BLaER1 (cell line): ENCODE measurements at regions not wholly inside any gene's neighbourhood (a gene's known extent, or its start where the extent isn't known, plus 50 kb on each side); places are given as distances from the start of the nearest gene placed in this dataset.
A peak's percentile ranks its signal among the peaks of the same experiment; 100 is the strongest.
"Not testable (repeated sequence)": the region's sequence is repeated elsewhere in the genome, so short reads cannot be mapped to it uniquely, and the experiment has no call there.

ENCODE experiments used
- H3K27ac ChIP-seq: shearing (Covaris generic); formaldehyde crosslinking; 2 replicates; pipeline ENCODE4 v1.8.1; 2022
- H3K27me3 ChIP-seq: shearing (Covaris generic); formaldehyde crosslinking; 2 replicates; pipeline ENCODE4 v1.8.1; 2022
- H3K36me3 ChIP-seq: shearing (Covaris generic); formaldehyde crosslinking; 2 replicates; pipeline ENCODE4 v1.8.1; 2022
- H3K4me1 ChIP-seq: shearing (Covaris generic); formaldehyde crosslinking; 2 replicates; pipeline ENCODE4 v1.8.1; 2022
- H3K4me2 ChIP-seq: shearing (Covaris generic); formaldehyde crosslinking; 2 replicates; pipeline ENCODE4 v1.8.1; 2022
- H3K4me3 ChIP-seq: shearing (Covaris generic); formaldehyde crosslinking; 2 replicates; pipeline ENCODE4 v1.8.1; 2022
- H3K9ac ChIP-seq: shearing (Covaris generic); formaldehyde crosslinking; 2 replicates; pipeline ENCODE4 v1.8.1; 2022
- H3K9me3 ChIP-seq: shearing (Covaris generic); formaldehyde crosslinking; 2 replicates; pipeline ENCODE4 v1.8.1; 2022
- H4K20me1 ChIP-seq: shearing (Covaris generic); formaldehyde crosslinking; 2 replicates; pipeline ENCODE4 v1.8.1; 2022
- Cebpa-rat ChIP-seq: shearing (Covaris generic); IDR thresholded peaks from 2 replicates; pipeline ENCODE4 v1.8.1; 2022

DNA sequence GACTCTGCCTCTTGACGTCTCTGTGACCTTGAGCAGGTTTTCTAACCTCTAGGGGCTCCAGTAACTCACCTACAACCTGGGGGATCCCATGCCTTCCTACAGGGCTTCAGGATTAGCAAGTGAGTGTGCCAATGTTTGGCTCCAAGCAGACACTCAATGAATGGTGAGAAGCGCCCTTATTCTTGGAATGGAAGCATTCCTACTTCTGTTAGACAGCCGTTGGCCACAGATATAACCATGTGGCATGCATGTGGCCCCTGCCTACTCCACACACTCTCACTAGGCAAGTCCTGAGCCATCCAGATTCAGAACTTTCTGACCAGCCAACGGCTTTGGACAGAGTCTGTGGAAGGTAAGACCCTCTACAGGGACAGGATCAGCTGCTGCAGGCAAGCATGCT lies 108.9 kb upstream of the LYZL2 start:
- Histone ChIP-seq H3K9ac (no peak overlapping the region), H3K27me3 (no peaks in the 10 kb centered on the region), H3K4me3 (no peak overlapping the region), H3K36me3 (no peaks in the 10 kb centered on the region), H3K4me2 (no peak overlapping the region), H3K9me3 (no peaks in the 10 kb centered on the region), H4K20me1 (no peaks in the 10 kb centered on the region), H3K4me1 (no peaks in the 10 kb centered on the region), H3K27ac (no peak overlapping the region)
- no peak for TF ChIP-seq Cebpa-rat

- H3K4me2 ChIP-seq: no peak overlapping the region
- no peak for TF ChIP-seq Cebpa-rat
- H3K9ac ChIP-seq: no peak overlapping the region
- H3K27ac ChIP-seq: no peak overlapping the region
- H3K36me3 ChIP-seq: no peaks in the 10 kb centered on the region
- no peak overlapping the region for H3K4me3 ChIP-seq
- no peaks in the 10 kb centered on the region for H4K20me1 ChIP-seq
- H3K27me3 ChIP-seq: no peaks in the 10 kb centered on the region
- no peaks in the 10 kb centered on the region for H3K9me3 ChIP-seq
- H3K4me1 ChIP-seq: no peaks in the 10 kb centered on the region
Measured at GRCh38 chr10:30737931-30738391, 108.4 kb upstream of the LYZL2 start.

GRCh38 chr10:30736685-30737232 lies 107.2 kb upstream of the LYZL2 start:
- Histone ChIP-seq H3K9ac (no peak overlapping the region), H3K36me3 (no peaks in the 10 kb centered on the region), H3K4me2 (no peak overlapping the region), H3K4me1 (no peaks in the 10 kb centered on the region), H4K20me1 (no peaks in the 10 kb centered on the region), H3K4me3 (no peak overlapping the region), H3K27me3 (no peaks in the 10 kb centered on the region), H3K27ac (no peak overlapping the region), H3K9me3 (no peaks in the 10 kb centered on the region)
- no peak for TF ChIP-seq Cebpa-rat

DNA sequence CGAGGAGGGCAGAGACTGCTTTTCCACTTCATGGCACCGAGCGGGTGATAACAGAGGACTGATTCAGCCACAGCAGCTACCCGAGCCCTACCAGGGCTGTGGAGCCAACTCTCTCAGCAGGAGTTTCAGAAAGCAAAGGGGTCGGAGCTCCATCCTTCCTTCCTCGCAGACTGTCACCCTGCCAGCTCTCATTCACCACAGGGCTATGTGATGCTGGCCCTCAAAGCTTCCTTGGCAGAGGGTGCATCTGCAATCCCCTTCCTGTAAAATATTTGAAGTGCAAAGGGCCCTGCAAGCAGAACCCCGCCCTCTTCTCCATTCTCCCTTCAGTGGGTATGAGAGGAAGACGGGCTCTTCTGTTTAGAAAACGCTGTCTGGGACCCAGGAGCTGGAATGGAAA lies 105.3 kb upstream of the LYZL2 start:
- H4K20me1 ChIP-seq: no peaks in the 10 kb centered on the region
- no peaks in the 10 kb centered on the region for H3K4me1 ChIP-seq
- no peak overlapping the region for H3K27ac ChIP-seq
- H3K36me3 ChIP-seq: no peaks in the 10 kb centered on the region
- no peak overlapping the region for H3K9ac ChIP-seq
- H3K4me3 ChIP-seq: no peak overlapping the region
- H3K27me3 ChIP-seq: no peaks in the 10 kb centered on the region
- H3K9me3 ChIP-seq: no peaks in the 10 kb centered on the region
- TF ChIP-seq Cebpa-rat: no peak
- no peak overlapping the region for H3K4me2 ChIP-seq

DNA sequence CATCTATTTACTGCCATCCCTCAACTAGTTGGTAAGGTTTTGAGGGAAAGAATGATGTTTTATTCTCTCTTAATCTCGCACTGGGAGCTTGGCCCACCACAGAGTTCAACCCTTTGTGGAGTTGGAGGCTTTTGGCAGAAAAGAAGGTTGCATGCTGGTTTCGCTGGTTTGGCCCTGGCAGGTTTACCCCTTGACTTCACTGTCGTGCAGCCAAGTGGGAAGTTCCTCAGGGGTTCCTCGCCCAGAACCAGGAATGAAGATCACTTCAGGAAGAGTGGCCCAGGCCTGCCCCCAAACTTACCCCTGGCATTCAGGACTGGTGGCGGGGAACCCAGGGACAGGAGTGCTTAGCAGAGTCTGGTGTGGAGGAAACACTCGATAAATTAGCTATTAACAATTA lies 103.1 kb upstream of the LYZL2 start:
- no peak overlapping the region for H3K4me2 ChIP-seq
- no peaks in the 10 kb centered on the region for H3K4me1 ChIP-seq
- no peak for TF ChIP-seq Cebpa-rat
- H3K27ac ChIP-seq: no peak overlapping the region
- no peaks in the 10 kb centered on the region for H3K36me3 ChIP-seq
- no peak overlapping the region for H3K9ac ChIP-seq
- no peak overlapping the region for H3K4me3 ChIP-seq
- no peaks in the 10 kb centered on the region for H3K27me3 ChIP-seq
- no peaks in the 10 kb centered on the region for H3K9me3 ChIP-seq
- H4K20me1 ChIP-seq: no peaks in the 10 kb centered on the region

DNA sequence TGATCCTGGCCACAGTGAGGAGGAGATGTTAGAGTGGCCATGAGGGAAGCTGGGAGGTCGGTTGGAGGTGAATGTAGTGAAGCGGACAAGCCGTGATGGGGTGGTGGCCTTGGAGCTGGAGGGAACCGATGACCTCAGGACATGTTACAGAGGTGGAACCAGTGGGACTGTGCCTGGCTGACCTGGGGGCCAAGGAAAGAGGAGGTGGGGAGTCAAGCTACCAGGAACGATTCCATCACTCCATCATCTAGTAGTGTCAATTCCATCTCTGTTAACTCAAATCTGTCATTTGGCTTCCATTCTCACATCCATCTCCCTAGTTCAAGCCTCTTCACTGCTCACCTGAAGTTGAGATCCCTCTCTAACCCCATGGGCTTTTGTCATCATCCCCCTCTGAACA lies 102.4 kb upstream of the LYZL2 start:
- no peaks in the 10 kb centered on the region for H3K9me3 ChIP-seq
- no peak overlapping the region for H3K9ac ChIP-seq
- no peak overlapping the region for H3K4me3 ChIP-seq
- no peak overlapping the region for H3K4me2 ChIP-seq
- no peaks in the 10 kb centered on the region for H3K36me3 ChIP-seq
- H3K4me1 ChIP-seq: peaks cover 5% of the 10 kb centered on the region; the same call in 1 of the 2 replicates
- no peaks in the 10 kb centered on the region for H4K20me1 ChIP-seq
- no peak for TF ChIP-seq Cebpa-rat
- H3K27ac ChIP-seq: no peak overlapping the region
- no peaks in the 10 kb centered on the region for H3K27me3 ChIP-seq

DNA sequence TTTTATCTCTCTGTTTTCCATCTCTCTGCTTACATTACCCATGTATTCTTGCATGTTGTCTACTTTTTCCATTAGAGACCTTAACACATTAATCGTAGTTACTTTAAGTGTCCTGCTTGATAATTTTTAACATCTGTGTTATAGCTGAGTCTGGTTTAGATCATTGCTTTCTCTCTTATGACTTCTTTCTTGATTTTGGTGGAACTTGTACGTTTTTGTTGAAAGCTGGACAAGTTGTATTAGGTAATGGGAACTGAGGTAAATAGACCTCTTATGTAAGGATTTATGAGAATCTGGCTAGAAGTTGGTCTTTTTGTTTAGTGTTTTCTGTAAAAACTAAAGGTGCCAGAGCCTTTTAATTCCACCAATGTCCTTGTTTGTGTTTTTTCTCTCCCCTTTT lies 100.8 kb upstream of the LYZL2 start:
- H3K9me3 ChIP-seq: no peaks in the 10 kb centered on the region
- no peak overlapping the region for H3K4me2 ChIP-seq

DNA sequence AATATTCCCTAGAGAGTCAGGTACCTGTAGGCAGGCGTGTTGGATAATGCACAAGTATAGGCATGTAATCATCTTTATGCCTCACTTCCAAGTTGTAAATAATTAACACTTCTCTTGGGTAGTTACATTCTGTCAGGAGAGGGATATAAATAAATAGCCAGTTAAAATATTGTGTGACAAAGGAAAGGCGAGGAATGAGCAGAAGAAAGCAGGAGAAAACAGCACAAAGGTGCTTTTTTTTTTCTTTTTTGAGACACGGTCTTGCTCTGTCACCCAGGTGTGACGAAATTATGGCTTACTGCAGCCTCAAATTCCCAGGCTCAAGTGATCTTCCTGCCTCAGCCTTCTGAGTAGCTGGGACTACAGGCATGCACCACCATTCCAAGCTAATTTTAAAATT lies 99.2 kb upstream of the LYZL2 start:
- H3K4me3 ChIP-seq: no peak overlapping the region
- H4K20me1 ChIP-seq: no peaks in the 10 kb centered on the region
- no peaks in the 10 kb centered on the region for H3K27me3 ChIP-seq
- H3K36me3 ChIP-seq: no peaks in the 10 kb centered on the region
- no peaks in the 10 kb centered on the region for H3K9me3 ChIP-seq
- H3K4me2 ChIP-seq: no peak overlapping the region
- no peak overlapping the region for H3K27ac ChIP-seq
- TF ChIP-seq Cebpa-rat: no peak
- H3K4me1 ChIP-seq: peaks cover 7% of the 10 kb centered on the region; the same call in 1 of the 2 replicates
- H3K9ac ChIP-seq: no peak overlapping the region

More for the DNA sequence above, 100.8 kb upstream of the LYZL2 start:
- peaks cover 7% of the 10 kb centered on the region; the same call in 1 of the 2 replicates for H3K4me1 ChIP-seq
- no peaks in the 10 kb centered on the region for H4K20me1 ChIP-seq
- no peaks in the 10 kb centered on the region for H3K27me3 ChIP-seq
- TF ChIP-seq Cebpa-rat: no peak
- H3K27ac ChIP-seq: no peak overlapping the region
- H3K36me3 ChIP-seq: no peaks in the 10 kb centered on the region
- H3K9ac ChIP-seq: no peak overlapping the region
- H3K4me3 ChIP-seq: no peak overlapping the region

- Histone ChIP-seq H3K27me3 (no peaks in the 10 kb centered on the region), H3K4me3 (no peak overlapping the region), H4K20me1 (no peaks in the 10 kb centered on the region), H3K9me3 (no peaks in the 10 kb centered on the region), H3K27ac (no peak overlapping the region), H3K36me3 (no peaks in the 10 kb centered on the region), H3K4me1 (peaks cover 13% of the 10 kb centered on the region), H3K9ac (no peak overlapping the region), H3K4me2 (no peak overlapping the region)
- no peak for TF ChIP-seq Cebpa-rat
Measured at GRCh38 chr10:30728127-30728526, 98.6 kb upstream of the LYZL2 start.

DNA sequence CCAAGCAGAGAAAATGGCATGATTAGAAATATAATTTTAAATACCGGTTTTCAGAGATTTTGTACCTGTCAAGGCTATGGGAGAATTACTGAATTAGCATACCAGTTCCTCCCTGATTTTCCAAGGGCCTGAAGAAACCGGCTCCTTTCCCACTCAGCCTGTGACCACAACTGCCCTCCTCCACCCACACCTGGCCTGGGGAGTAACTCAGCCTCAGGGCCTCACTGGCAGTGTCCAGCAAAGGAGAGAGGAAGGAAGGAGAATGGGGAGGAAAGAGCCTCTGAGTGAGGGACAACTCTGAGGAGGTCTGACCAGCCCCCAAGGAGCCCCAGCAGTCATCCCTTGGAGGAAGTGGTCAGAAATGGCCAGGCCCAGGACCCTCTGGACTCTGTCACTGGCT lies 98.0 kb upstream of the LYZL2 start:
- no peaks in the 10 kb centered on the region for H3K36me3 ChIP-seq

DNA sequence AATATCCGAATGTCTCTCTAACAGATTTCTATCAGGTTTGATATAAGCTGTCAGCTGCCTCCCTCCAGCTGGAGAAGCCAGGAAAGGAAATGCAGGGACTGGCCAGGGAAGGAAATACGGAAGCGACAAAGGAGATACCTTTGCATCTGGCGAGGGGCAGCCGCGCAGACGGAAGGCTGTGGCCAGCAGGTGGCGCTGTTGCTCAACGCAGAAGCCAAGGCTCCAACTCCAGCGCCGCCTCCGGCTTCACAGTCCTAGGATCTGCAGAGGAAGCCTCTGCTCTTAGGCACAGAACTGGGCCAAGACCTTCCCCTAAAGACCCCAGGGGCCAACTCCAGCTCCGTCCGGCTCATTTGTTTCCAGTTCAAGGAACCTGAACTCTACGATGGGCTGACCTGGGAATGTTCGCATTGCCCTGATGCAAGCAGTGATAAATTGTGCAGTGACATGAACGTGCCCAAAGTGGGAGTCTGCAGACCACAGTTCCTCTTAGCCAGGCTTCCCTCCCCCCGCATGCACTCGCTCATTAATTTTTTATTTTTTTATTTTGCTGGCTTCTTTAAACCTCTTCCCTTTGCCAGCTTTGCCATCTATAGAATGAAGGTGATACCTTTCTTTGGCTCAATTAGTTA lies 97.3 kb upstream of the LYZL2 start:
- Histone ChIP-seq H3K4me1 (peaks cover 25% of the 10 kb centered on the region), H3K4me2 (peak overlapping the region; percentile 48; the same call in 1 of the 2 replicates)
- H3K9ac ChIP-seq, H3K27me3 ChIP-seq, H3K36me3 ChIP-seq, H3K4me3 ChIP-seq, H4K20me1 ChIP-seq, H3K9me3 ChIP-seq, H3K27ac ChIP-seq: not testable (repeated sequence)

More for the DNA sequence above, 98.0 kb upstream of the LYZL2 start:
- H3K4me3 ChIP-seq: no peak overlapping the region
- no peaks in the 10 kb centered on the region for H3K27me3 ChIP-seq
- H3K4me1 ChIP-seq: peaks cover 19% of the 10 kb centered on the region
- no peak overlapping the region for H3K27ac ChIP-seq
- no peak overlapping the region for H3K9ac ChIP-seq
- no peak for TF ChIP-seq Cebpa-rat
- H4K20me1 ChIP-seq: no peaks in the 10 kb centered on the region
- H3K4me2 ChIP-seq: no peak overlapping the region
- H3K9me3 ChIP-seq: no peaks in the 10 kb centered on the region
